NCI-H2029 treated with DMSO at 0.1 percent for 48 hours (cell line): ENCODE measurements at regions not wholly inside any gene's neighbourhood (a gene's known extent, or its start where the extent isn't known, plus 50 kb on each side); places are given as distances from the start of the nearest gene placed in this dataset.
A peak's percentile ranks its signal among the peaks of the same experiment; 100 is the strongest.
"Not testable (repeated sequence)": the region's sequence is repeated elsewhere in the genome, so short reads cannot be mapped to it uniquely, and the experiment has no call there.

ENCODE experiments used
- DNase-seq: peaks from one replicate; lab custom pipeline; 2025; lab: John Stamatoyannopoulos, UW

DNA sequence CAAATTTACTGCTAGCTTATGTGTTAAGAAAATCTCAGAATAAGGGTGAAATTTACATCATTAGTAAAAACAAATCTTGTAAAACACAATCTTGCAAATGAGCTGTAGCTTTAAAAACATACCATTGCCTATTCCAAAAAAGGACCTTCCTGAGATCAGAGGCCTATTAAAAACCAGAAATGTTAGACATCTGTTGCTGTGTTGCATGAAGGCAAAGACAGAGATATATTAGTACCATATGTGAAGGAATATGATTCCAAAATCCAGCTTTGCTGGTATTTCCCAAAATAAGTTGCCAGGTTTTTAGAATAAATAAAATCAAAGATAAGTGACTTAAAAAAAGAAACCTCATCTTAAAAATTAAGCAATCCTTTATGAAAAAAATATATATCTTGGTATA lies 504.1 kb upstream of the CDIN1 start:
- no peak for DNase-seq

DNA sequence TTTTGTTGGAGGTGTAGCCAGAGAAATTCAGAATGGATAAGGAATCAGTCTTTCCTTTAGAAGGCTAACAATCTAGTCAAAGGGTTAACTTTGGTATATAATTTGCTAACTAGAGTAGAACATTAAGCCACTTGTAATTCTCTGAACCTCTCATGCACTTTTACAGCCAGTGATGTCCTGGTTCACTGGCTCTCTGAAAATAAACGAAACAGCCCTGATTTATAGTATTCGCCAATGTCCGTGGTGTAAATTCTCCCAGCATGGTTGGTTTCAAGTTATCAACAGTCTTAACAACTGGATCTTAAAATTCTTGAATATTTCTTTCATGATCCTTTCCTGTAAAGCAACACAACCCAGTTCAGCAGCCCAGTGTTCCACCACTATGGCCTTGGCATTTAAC lies 500.4 kb upstream of the CDIN1 start:
- no peak for DNase-seq

DNA sequence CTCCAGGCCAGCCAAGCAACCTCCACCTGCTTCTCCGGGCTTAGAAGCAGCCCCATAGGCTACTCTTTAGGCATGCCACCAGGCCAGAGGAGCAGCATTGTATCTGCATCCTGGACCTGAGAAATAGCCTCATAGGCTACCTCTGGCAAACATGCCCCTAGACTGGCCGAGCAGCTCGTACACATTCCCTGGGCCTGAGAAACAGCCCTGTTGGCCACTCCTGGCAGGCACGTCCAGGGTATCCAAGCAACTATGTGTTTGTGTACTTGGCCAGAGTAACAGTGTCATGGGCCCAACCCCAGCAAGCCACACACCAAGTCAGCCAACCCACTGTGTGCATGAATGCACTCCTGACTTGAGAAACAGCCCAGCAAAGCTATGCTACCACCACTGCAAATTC lies 498.7 kb upstream of the CDIN1 start:
- no peak for DNase-seq

DNA sequence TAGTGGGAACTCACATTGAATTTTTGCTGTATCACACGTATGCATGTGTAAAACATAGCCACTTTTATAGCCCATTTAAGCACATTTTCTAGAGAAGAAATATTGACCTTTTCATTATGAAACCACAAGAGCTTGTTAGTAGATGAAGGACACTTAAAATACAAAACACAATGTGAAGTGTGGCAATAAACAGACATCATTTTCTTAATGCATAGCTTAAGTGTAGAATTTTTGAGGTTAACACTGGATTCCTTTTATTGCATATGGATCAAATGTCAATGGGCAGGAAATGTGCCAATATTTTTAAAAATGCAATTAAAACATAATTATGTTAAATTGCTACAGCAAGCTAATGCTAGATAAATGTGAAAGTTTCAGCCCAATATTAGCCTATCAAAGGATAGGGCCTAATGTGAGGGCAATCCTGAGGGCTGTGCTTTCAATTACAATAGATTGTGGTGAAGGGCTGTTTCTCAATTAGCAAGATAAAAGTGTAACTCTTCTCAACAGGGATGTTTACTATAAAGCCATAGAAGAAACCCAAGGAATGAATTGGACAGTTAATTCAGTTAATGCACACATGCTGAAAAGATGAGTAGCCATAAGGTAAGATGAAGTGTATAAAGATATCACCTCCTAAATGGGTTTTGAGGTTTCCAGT lies 489.0 kb upstream of the CDIN1 start:
- DNase-seq, result peak; percentile 14

DNA sequence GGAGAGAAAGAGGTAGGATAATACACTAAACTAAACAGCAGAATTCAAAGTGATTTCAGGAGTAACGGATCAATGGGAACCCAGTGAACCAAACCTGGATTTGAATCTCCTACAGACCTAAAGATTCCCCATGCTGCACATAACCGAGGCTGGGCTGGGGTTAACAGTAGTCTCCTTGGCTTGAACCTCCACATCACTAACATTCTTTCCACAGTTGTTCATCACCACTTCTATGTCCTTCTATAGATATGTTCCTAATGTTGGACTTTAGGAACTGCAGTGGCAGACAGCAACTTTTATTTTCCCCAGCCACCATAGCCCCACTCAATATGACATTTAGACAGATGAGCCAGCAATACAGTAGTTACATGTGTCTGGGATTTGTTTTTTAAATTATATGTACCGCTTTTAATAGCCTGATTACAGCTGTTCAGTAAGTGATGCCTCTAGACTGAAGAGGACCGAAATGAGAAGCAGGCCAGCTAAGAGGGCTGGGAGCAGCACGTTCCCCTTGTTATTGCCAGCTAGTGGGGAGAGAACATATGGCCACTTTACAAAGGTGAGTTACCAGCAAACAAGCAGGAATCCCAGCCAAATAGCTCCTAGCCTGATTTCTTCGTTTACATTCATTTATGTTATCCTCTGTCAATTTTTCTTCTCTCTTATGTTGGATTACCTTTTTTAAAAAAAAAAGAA lies 472.6 kb upstream of the CDIN1 start:
- no peak for DNase-seq

DNA sequence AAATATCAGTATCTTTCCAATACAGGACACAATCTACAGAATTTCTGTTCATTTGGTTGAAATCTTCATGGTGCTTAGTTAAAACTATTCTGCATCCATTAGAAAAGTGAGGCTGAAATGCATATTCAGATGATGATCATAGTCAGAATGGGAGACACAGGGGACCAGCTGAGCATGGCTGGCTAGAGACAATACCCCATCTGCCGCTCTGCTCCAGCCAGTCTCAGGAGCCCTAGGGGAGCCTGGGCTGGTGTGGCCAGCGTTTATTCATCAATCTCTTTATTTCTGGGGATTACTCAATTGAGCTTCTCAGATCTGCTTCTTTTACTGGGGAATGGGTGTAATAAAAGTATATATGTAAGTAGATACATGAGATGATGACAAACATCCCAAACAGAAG lies 470.9 kb upstream of the CDIN1 start:
- no peak for DNase-seq

DNA sequence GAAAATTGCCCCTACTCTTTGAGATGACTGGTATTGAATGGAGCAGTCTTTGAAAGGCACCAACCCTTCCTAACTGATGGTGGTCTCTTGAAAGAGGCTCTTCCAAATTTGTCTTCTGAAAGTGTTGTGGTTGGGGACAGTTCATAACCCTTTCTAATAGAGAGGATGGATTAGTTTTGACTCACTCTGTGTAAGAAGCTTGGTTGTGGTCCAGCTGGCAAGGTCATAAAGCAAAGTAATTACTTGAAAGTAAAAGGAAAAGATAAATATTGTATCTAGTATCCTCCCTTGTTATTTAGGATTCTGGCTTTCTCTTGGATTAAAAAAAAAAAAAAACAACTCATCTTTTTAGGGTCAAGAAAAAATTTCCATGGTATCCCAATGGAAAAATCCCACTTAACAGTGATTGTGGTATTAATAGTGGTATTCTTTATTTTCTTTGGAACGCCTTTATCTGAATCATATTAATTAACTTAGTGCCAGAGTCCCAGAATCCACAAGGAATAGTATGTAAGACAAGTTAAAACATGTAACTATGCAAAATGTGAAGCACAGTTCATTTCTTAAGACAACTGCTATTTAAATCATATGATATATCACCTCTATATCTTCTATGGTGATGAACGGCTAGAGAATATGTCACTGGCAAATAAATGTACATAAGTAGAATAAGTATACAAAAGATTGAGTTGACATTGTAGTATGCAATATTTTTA lies 469.3 kb upstream of the CDIN1 start:
- DNase-seq, result no peak

DNA sequence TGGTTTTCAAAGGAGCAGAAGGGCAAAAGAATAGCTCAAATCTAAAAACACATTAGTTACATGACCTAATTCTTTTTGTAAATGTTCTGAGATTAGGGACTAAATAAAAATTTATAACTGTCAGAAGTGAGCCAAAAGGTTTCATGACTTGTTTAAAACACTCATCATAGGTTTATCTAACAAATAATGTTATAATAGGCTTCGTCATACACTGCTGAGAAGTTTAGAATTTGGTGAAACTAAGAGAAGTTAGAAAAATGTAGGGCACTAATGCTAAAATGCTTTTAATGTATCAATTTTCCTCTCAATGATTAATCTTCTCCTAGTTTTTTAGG lies 468.8 kb upstream of the CDIN1 start:
- no peak for DNase-seq

DNA sequence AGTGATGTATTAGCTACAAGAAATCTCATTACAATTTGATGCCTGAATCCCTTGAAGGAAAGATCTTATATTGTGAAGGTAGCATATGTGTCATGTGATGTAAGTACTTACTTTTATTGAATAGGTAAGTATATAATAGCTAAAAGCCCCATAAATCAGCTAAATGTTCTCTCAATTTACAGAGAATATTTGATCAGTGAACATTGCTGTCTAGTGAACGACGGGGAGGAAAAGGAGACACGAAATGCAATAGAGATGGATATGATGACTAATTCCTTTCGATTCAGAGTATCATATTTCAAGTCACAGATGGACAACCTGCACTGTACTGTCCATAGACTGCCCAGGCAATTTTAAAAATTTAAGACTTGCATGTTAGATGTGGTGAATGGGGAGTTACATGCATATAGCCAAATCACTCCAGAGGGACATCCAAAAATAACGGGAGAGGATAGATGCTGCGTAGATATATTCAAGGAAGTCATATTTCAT lies 462.1 kb upstream of the CDIN1 start:
- no peak for DNase-seq

DNA sequence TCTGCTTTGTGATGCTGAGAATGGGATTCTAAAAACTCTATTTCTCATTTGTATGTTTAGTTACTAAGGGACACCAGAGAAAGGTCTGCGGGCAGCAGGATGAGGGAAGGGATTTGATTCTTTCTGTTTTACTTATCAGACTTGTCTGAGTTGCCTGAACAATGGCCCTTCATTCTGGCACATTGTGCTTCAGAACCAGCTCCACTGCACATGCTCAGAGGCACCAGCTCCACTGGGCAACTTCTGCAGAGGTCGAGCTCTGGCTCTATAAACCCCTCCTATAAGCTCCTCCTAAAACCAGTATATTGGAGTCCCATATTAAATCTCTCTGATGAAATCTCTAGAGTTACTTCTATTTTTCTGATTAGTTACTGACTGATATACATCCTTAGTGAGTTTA lies 453.2 kb upstream of the CDIN1 start:
- DNase-seq, result no peak

DNA sequence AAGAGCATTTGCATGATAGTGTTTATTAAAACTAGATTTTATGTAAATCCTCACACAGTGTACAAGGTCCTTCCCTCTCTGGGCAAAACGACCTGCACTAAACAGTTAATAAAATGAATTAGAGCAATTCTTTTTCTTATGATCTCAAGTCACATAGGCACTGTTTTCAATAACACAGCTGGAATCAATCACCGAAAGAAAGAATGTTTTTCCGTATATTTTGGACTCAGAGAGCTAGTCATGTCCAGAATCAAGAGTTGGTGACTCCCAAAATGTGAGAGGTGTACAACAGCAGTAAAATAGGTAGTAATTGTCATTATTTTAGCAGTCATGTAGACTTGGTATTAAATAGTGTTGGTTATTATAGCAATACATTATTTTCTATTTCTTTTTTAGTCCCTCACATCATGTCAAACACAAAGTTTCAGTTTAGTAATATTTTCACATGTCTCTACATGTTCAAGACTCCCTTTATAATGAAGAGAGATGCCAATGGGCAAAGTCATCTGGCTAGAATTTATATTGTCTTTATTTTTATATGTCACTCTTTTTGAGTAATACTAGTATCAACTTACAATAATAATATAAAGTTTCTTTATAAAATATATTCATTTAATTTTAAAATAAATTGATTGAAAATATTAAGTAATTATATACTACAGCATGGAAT lies 448.6 kb upstream of the CDIN1 start:
- DNase-seq, result no peak

DNA sequence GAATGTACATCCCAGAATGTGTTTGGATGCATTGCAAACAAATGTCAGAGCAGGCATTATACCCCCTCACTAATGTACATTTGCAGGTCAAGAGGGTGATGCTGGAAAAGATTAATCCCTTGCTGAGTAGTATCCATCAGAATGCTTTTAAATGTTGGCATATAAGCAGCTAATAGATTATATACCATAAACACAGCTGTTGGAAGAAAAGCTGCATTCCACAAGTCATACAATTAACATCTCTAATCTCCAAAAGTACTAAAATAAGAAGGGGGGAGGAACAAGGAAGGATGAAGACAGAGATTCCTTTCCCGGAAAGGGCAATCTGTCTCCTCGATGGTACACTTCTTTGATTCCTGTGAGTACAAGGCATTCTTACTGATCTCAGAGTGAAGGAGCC lies 445.7 kb upstream of the CDIN1 start:
- no peak for DNase-seq

DNA sequence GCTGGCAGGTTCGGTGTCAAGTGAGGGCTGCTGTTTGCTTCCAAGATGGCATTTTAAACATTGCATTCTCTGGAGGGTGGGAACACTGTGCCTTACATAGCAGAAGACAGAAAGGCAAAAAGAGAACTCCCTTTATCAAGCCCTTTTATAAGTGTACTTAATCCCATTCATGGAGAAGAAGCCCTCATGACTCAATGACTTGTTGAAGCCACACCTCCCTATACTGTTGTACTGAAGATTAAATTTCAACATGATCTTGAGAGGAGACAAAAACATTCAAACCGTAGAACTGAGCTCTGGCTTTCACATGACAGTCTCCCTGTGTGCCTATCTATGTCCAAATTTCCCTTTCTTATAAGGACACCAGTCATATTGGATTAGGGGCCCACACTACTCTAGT lies 443.4 kb upstream of the CDIN1 start:
- DNase-seq, result no peak

DNA sequence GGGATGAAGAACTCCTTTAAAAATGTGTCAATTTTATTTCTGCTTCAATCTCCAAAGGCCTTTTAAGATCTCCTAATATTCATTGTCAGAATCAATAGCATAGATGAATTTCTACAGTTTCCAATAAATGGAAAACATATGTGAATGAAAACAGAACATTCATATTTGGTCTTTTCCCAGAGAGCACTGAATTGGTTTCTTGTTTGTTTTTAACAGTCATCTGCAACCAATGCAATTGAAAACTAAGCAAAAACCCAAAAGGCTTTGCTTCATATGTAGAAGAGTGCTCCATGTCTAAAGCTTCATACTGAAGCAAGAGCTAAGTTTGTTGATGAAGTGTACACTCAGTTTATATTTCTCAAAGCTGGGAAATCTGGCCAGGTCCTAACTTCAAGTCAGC lies 426.5 kb upstream of the CDIN1 start:
- DNase-seq, result no peak

DNA sequence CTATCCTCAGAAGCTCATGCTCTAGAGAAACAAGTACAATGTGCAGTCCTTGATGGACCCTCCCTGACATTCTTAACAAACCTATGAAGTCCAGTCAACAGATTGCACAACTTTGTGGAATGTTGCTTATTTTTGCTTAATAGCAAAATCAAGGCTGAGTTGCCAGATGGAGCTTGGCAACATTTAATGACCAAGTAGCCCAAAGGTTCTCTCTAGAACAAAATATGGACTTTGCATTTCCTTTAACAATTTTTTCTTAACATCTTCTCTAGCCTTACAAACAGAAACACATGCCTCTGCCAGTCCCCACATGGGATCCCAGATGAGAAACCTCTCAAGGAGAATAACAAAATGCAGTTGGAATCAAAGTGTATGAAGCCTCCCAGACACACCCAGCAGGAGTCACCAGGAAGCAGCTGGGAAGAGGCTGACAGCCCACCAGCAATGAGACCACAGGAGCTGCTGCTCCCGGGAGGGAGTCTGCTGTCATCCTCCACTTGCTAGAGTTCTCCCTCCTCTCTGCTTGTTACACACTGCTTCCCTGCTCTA lies 422.5 kb upstream of the CDIN1 start:
- DNase-seq, result no peak

DNA sequence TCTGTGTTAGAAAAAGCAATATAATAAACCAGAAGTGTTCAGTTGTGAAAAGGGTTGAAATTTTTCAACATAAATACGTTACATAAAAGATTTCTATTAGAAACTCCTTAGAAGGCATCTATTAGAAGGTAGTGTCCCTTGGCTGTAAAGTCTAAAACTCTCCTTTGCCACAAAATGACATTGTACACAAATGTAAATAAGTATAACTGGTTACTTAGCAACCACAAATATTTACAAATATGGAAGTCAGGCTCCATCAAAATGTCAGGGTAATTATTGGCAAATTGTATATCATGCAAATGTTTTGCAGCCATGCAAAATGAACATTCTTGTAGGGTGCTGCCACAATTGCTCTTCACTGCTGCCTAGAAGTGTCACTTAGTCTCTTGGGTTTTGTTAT lies 419.1 kb upstream of the CDIN1 start:
- no peak for DNase-seq

DNA sequence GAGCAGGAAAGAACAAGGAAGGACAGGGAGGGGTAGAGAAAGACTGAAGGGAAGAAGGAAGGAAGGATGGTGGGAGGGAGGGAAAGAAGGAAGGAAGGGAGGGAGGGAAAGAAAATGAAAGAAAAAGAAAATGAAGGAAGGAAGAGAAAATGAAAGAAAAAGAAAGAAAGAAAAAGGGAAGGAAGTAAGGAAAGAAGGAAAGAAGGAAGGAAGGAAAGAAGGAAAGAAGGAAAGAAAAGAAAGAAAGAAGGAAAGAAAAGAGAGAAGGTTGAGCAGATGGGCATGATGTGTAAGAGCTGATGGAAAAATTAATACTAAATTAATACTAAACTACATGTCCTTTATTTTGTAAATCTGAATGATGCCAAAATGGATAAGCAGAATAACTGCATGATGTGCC lies 418.3 kb upstream of the CDIN1 start:
- DNase-seq, result no peak

DNA sequence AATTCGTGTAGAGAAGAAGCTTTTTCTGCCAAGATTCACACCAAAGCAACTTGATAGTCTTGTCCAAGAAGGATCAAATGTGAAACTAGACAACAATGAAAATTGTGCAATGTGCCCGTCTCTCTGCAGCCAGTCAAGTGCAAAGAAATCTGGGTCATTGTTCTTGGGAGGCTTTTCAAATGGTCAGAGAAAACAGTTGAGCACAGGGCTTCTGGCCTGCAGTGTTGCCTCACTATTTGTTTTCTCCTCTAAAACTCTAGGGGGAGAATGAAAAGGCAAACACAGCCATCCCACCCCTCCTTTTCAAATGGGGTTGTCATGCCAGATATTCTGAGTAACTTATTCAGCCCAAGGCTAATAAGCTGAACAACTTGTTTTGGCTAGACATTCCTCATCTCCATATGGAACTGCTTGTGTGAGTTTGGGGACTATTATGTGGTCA lies 417.6 kb upstream of the CDIN1 start:
- DNase-seq, result no peak

DNA sequence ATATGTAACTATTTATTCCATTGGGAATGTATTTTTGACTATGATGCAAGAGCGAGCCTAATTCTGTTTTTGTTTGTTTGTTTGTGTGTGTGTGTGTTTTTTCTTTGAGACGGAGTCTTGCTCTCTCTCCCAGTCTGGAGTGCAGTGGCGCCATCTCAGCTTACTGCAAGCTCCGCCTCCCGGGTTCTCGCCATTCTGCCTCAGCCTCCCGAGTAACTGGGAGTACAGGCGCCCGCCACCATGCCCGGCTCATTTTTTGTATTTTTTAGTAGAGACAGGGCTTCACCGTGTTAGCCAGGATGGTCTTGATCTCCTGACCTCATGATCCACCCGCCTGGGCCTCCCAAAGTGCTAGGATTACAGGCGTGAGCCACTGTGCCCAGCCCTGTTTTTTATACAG lies 415.4 kb upstream of the CDIN1 start:
- DNase-seq, result not testable (repeated sequence)

DNA sequence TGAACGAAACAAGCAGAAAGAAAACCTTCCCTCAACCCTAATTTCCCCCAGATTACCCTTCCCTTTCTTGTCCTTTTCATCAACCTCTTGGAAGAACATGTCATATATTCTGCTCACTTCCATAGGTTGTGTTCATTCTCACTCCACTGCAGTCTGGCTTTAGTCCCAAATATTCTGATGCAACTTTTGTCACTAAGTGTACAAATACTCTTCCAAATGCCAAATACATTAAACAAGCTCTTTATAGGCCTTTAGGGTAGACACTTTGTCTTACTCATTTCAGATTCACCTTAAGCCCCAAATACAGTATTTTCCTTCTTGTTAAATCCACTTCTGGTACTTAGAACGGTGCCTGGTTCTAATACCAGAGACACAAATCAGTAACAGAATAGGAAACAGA lies 406.5 kb upstream of the CDIN1 start:
- no peak for DNase-seq

DNA sequence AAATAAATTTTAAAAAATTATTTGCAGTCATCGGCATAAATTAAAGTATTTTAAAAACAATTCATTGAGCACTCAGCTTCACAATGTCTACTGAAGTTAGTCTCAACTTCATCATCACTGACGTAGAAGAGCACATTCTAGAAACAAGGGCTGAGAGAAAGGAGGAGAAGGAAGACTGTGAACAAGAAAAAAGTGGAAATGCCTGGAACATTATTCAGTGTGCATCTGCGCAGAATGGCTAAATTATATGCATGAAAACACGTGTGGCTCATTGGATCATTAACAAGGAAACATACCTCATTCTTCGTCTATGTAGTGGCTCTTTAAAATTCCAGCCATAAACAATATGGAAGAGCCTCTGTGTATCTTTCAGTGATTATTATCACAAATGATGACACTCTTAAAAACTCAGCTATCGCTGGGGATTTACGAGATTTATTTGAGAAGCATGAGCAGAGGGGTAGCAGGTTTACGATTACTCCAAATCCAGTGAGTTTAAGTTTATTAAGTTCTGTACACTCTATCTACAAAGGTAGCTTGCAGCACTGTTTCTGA lies 404.2 kb upstream of the CDIN1 start:
- DNase-seq, result no peak

DNA sequence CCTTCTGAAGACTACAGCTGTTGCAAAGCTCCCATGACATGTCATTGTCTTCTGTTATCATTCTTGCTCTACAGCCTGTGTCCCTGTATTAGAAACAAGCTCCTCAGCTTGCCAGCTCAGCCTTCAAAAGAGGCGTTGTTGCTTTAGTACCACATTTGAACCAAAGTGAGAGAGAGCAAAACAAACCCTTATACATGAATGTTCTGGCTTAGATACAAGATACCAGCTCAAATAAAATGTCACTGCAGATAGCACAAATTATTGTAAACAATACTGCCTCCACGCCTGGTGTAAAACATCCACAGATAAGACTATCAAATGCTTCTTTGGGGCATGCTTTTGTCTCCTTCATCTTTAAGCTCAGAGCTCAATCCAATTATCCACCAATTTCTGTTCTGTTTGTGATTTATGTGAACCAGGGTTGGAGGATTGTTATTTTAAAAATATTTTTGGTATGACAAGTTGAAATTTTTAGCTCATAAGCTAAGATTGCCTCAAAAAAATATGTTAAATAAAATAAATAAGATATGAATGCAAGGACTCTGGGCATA lies 403.6 kb upstream of the CDIN1 start:
- no peak for DNase-seq
